Body of pancreas (tissue), 4 donors: ENCODE measurements at regions not wholly inside any gene's neighbourhood (a gene's known extent, or its start where the extent isn't known, plus 50 kb on each side); places are given as distances from the start of the nearest gene placed in this dataset.

Experiments
- ATAC-seq: fragments of 150-250 bp; one replicate; pipeline ENCODE4 v1.9.1; 2016
- DNase-seq, 4 donors: peaks; one replicate each; pipeline ENCODE4 v3.0.0-alpha.2; 2019
- H3K27ac ChIP-seq, 4 donors: fragments of 200-600 bp; sonication (generic); 1 replicate in 3 of 4; 2 replicates in 1 of 4; pipeline versions ENCODE4 v1.5.1 to v1.6.1; 2016 to 2019; ENCODE audit warnings: mild to moderate bottlenecking in 1 of 4, mixed read lengths in 1 of 4, moderate library complexity in 1 of 4
- H3K27me3 ChIP-seq, 2 donors: fragments of 200-600 bp; sonication (generic); one replicate each; pipeline ENCODE4 v1.6.0; 2016; ENCODE audit warnings: mild to moderate bottlenecking in 1 of 2
- H3K36me3 ChIP-seq, 2 donors: fragments of 200-600 bp; sonication (generic); replicated peaks in 1 of 2; 2 replicates each; pipeline ENCODE4 v1.5.1; 2016; ENCODE audit warnings: low read depth in 2 of 2; ENCODE audit not compliant: insufficient read depth in 1 of 2
- H3K4me1 ChIP-seq: fragments of 200-600 bp; sonication (generic); one replicate; pipeline ENCODE4 v1.6.0; 2016
- H3K4me3 ChIP-seq, 2 donors: fragments of 200-600 bp; sonication (generic); 1 replicate in 1 of 2; 2 replicates in 1 of 2; pipeline ENCODE4 v1.5.1; 2016 to 2019
- H3K9me3 ChIP-seq, 3 donors: fragments of 200-600 bp; sonication (generic); 1 replicate in 2 of 3; 2 replicates in 1 of 3; pipeline ENCODE4 v1.5.1; 2016
- CTCF ChIP-seq, 7 experiments: fragments of 450-650 bp in 4 of 7; fragments of 200-600 bp in 3 of 7; sonication (generic) in 3 of 7; IDR thresholded peaks; one replicate each; pipeline ENCODE4 v1.5.1; 2016 to 2019; ENCODE audit warnings: antibody characterized with exemption in 7 of 7
- POLR2A ChIP-seq, 3 donors: fragments of 450-650 bp; IDR thresholded peaks; one replicate each; pipeline ENCODE4 v1.6.1; 2016; ENCODE audit warnings: antibody characterized with exemption in 3 of 3, mild to moderate bottlenecking in 2 of 3
- WGBS, 2 donors: methylation state at CpG; one replicate each; pipeline ENCODE4 v1.1.5; 2017; 5-methylcytosine and 5-hydroxymethylcytosine counted together
- intact Hi-C: fragments of 100-400 bp; cut with DNase I; formaldehyde crosslinking; loops from one replicate; pipeline ENCODE4 v1.15.1; 2023

DNA sequence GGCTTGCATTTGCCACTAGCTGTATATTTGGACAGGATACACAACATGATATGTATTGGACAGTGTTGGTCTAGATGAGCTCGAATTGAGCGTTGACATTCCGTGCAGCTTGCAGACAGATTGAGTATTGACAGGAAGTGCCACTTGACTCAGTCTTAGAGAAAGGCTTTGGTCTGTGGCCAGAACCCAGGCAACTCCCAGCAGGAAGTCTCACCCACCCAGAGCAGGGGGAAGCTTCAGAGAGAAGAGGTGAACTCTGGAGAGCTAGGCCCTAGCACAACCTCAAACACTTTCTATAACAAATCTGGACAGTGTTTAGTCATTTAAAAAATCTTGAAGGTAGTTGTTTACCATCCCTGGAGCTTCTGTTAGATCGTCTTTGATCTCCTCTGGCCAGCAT lies 280.5 kb downstream of the FBXW7 start:
- Histone ChIP-seq H3K27me3 (no peaks in the 10 kb centered on the region), H3K27ac (no peak overlapping the region), H3K9me3 (no peaks in the 10 kb centered on the region), H3K36me3 (no peaks in the 10 kb centered on the region), H3K4me3 (no peak overlapping the region), H3K4me1 (no peaks in the 10 kb centered on the region)
- DNase-seq = no peak
- TF ChIP-seq CTCF (IDR thresholded peaks at IDR 0.05) = no peak
- no peak for TF ChIP-seq POLR2A (IDR thresholded peaks at IDR 0.05)
- no peak for ATAC-seq
- 55 to 60% methylated on average over 4 of the region's 4 CpGs for WGBS, 2 donors
- intact Hi-C loops = no loop called here

DNA sequence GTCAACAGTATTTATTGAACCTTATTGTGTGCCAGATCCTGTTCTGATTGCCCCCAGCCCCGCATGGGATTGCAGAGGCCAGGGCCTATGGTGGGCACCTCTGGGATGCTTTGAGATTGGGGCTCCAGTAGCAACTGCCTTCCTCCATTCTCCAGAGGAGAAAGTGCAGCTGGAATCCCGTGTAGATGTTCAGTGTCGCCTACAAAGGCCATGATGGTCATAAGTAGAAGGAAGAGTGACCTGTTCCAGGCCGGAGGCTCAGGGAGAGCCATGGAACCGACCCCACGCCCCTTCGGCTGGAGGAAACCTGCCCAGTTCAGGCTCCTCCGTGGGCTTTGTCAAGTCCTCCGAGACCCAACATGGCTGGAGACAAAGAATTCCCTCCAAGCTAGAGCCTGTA lies 287.5 kb downstream of the FBXW7 start:
- ATAC-seq (no peak), DNase-seq (no peak)
- Histone ChIP-seq H3K9me3 (no peaks in the 10 kb centered on the region), H3K4me3 (no peak overlapping the region), H3K4me1 (no peaks in the 10 kb centered on the region), H3K27ac (no peak overlapping the region), H3K36me3 (no peaks in the 10 kb centered on the region), H3K27me3 (no peaks in the 10 kb centered on the region)
- TF ChIP-seq CTCF (IDR thresholded peaks at IDR 0.05) (no peak), POLR2A (IDR thresholded peaks at IDR 0.05) (no peak)
- intact Hi-C loops = no loop called here
- 80 to 86% methylated on average over 9 of the region's 9 CpGs for WGBS, 2 donors

DNA sequence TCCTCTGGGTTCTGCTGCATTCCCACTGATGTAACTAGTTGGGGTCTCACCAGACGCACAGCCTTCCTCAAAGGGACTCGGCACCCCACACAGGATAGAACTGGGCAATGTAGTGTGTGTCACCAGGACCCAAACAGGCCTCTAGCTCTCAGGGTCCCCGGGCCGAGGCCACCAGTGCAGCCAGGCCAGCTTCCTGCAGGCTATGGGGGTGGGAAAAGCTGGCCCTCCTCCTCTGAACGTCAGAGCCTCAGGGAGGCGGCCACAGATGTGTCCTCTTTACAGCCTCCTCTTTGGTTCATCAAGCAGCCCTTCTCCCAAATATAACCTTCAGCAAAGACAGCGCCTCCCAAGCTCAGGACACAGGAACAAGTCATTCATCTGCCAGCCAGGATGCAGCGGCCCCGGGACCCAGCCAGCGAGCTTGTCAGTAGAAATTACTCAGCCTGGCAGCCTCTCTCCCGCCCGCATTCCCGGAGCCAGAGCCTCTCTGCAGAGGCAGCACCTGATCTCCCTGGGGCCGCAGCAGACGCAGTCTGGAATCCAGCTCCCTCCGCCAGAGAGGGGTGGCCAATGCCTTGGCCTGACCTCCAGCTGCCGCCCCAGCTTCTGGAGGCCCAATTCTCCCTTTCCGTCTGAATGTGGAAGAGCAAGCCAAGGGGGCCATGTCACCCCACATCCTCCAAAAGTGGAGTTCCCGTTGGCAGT lies 288.5 kb downstream of the FBXW7 start:
- intact Hi-C loops = no loop called here
- 71 to 82% methylated on average over 12 to 19 of the region's 19 CpGs for WGBS, 2 donors
- H3K36me3 ChIP-seq = no peaks in the 10 kb centered on the region
- no peaks in the 10 kb centered on the region for H3K4me1 ChIP-seq
- no peak overlapping the region for H3K4me3 ChIP-seq
- no peak overlapping the region for H3K27ac ChIP-seq
- DNase-seq (no peak), ATAC-seq (no peak)
- TF ChIP-seq CTCF (IDR thresholded peaks at IDR 0.05) = no peak
- no peak for TF ChIP-seq POLR2A (IDR thresholded peaks at IDR 0.05)
- H3K9me3 ChIP-seq = no peaks in the 10 kb centered on the region
- H3K27me3 ChIP-seq = no peaks in the 10 kb centered on the region

GRCh38 chr4:152246659-152247058 lies 289.2 kb downstream of the FBXW7 start:
- Histone ChIP-seq H3K27ac (no peak overlapping the region), H3K9me3 (no peaks in the 10 kb centered on the region), H3K4me3 (no peak overlapping the region), H3K27me3 (no peaks in the 10 kb centered on the region), H3K36me3 (no peaks in the 10 kb centered on the region), H3K4me1 (no peaks in the 10 kb centered on the region)
- DNase-seq = no peak
- intact Hi-C loops = no loop called here
- 70 to 82% methylated on average over 13 of the region's 13 CpGs for WGBS, 2 donors
- TF ChIP-seq POLR2A (IDR thresholded peaks at IDR 0.05) (no peak), CTCF (IDR thresholded peaks at IDR 0.05) (no peak)
- ATAC-seq = no peak

GRCh38 chr4:152245680-152246079 lies 290.2 kb downstream of the FBXW7 start:
- WGBS, 2 donors = 67 to 69% methylated on average over 1 of the region's 1 CpG
- DNase-seq (no peak), ATAC-seq (no peak)
- intact Hi-C loops = no loop called here
- H3K36me3 ChIP-seq = no peaks in the 10 kb centered on the region
- H3K9me3 ChIP-seq = no peaks in the 10 kb centered on the region
- no peak overlapping the region for H3K4me3 ChIP-seq
- H3K4me1 ChIP-seq = no peaks in the 10 kb centered on the region
- TF ChIP-seq POLR2A (IDR thresholded peaks at IDR 0.05) = no peak
- no peak for TF ChIP-seq CTCF (IDR thresholded peaks at IDR 0.05)
- H3K27ac ChIP-seq = no peak overlapping the region
- no peaks in the 10 kb centered on the region for H3K27me3 ChIP-seq
